ENCODE measurements at regions not wholly inside any gene's neighbourhood (a gene's known extent, or its start where the extent isn't known, plus 50 kb on each side); places are given as distances from the start of the nearest gene placed in this dataset.

DNA sequence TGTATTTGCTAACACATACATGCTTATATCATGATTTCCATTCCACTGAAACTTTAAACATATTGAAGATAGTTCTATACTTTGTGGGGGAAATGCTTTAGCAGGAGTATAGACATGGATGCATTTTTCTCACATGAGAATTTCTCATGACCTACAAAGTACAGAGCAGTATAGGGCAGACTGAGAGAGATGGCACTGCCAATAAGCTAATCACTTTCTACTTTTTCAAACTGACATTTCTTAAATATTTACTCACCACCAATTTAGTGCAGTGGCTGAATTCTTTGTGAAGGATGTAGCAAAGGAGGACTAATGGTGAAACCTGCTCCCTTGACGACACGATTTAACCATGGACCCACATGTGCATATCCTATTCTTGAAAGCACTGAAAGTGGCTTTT lies 923.5 kb downstream of the ADGRL2 start:
- TF ChIP-seq CEBPB (IDR thresholded peaks at IDR 0.05; ENCODE audit: low read depth, low read length) = no peak
- TF ChIP-seq, protein P1, sequence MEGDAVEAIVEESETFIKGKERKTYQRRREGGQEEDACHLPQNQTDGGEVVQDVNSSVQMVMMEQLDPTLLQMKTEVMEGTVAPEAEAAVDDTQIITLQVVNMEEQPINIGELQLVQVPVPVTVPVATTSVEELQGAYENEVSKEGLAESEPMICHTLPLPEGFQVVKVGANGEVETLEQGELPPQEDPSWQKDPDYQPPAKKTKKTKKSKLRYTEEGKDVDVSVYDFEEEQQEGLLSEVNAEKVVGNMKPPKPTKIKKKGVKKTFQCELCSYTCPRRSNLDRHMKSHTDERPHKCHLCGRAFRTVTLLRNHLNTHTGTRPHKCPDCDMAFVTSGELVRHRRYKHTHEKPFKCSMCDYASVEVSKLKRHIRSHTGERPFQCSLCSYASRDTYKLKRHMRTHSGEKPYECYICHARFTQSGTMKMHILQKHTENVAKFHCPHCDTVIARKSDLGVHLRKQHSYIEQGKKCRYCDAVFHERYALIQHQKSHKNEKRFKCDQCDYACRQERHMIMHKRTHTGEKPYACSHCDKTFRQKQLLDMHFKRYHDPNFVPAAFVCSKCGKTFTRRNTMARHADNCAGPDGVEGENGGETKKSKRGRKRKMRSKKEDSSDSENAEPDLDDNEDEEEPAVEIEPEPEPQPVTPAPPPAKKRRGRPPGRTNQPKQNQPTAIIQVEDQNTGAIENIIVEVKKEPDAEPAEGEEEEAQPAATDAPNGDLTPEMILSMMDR (conservative IDR thresholded peaks at IDR 0.05; ENCODE audit: low read depth, low read length) = no peak
- TF ChIP-seq SMC3 (IDR thresholded peaks at IDR 0.05; ENCODE audit: low read depth, low read length) = no peak
- TF ChIP-seq POLR2A (IDR thresholded peaks at IDR 0.05; ENCODE audit: low read depth, low read length) = no peak
- no peak for TF ChIP-seq FOS (IDR thresholded peaks at IDR 0.05; ENCODE audit: low read depth, low read length)
- TF ChIP-seq MAFK (IDR thresholded peaks at IDR 0.05; ENCODE audit: low read depth, low read length) = no peak
- TF ChIP-seq RAD21 (IDR thresholded peaks at IDR 0.05; ENCODE audit: low read length) = no peak
- TF ChIP-seq, protein P2, sequence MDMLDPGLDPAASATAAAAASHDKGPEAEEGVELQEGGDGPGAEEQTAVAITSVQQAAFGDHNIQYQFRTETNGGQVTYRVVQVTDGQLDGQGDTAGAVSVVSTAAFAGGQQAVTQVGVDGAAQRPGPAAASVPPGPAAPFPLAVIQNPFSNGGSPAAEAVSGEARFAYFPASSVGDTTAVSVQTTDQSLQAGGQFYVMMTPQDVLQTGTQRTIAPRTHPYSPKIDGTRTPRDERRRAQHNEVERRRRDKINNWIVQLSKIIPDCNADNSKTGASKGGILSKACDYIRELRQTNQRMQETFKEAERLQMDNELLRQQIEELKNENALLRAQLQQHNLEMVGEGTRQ (IDR thresholded peaks at IDR 0.05; ENCODE audit: low read depth, low read length) = no peak
- no peak for TF ChIP-seq CHD1 (IDR thresholded peaks at IDR 0.05; ENCODE audit: low read depth, low read length)
- TF ChIP-seq MAZ (IDR thresholded peaks at IDR 0.05; ENCODE audit: borderline replicate concordance, low read depth, low read length) = no peak
- TF ChIP-seq RFX5 (IDR thresholded peaks at IDR 0.05; ENCODE audit: low read depth, low read length) = no peak
- TF ChIP-seq BHLHE40 (IDR thresholded peaks at IDR 0.05; ENCODE audit: low read depth, low read length) = no peak
- no peak for TF ChIP-seq MXI1 (IDR thresholded peaks at IDR 0.05; ENCODE audit: borderline replicate concordance, low read depth, low read length)
